Suprapubic skin (tissue), 4 donors: ENCODE measurements at regions not wholly inside any gene's neighbourhood (a gene's known extent, or its start where the extent isn't known, plus 50 kb on each side); places are given as distances from the start of the nearest gene placed in this dataset.

ENCODE experiments used
- DNase-seq, 2 donors: peaks; one replicate each; pipeline ENCODE4 v3.0.0-alpha.2; 2019; ENCODE audit warnings: low spot score in 2 of 2
- H3K27ac ChIP-seq: fragments of 200-600 bp; sonication (generic); one replicate; pipeline ENCODE4 v1.5.1; 2019
- H3K27me3 ChIP-seq: fragments of 200-600 bp; sonication (generic); one replicate; pipeline ENCODE4 v1.5.1; 2019
- H3K36me3 ChIP-seq: fragments of 200-600 bp; sonication (generic); one replicate; pipeline ENCODE4 v1.5.1; 2019
- H3K4me1 ChIP-seq: fragments of 200-600 bp; sonication (generic); one replicate; pipeline ENCODE4 v1.5.1; 2019
- H3K4me3 ChIP-seq: fragments of 200-600 bp; sonication (generic); one replicate; pipeline ENCODE4 v1.5.1; 2019; ENCODE audit warnings: mild to moderate bottlenecking
- H3K9me3 ChIP-seq: fragments of 200-600 bp; sonication (generic); one replicate; pipeline ENCODE4 v1.5.1; 2019
- EP300 ChIP-seq: sonication (generic); formaldehyde crosslinking; IDR thresholded peaks from one replicate; pipeline ENCODE4 v1.6.1; 2017; ENCODE audit warnings: antibody characterized with exemption
- POLR2A ChIP-seq, 2 donors: fragments of 450-650 bp; IDR thresholded peaks; one replicate each; pipeline ENCODE4 v1.6.1; 2017; ENCODE audit warnings: antibody characterized with exemption in 2 of 2, mild to moderate bottlenecking in 2 of 2, moderate library complexity in 2 of 2
- POLR2AphosphoS5 ChIP-seq, 3 donors: sonication (generic); formaldehyde crosslinking; IDR thresholded peaks; one replicate each; pipeline ENCODE4 v1.6.1; 2017; ENCODE audit warnings: antibody characterized with exemption in 3 of 3
- WGBS: methylation state at CpG from one replicate; pipeline ENCODE4 v1.1.5; 2018; 5-methylcytosine and 5-hydroxymethylcytosine counted together
- TF ChIP-seq, protein P1 (sequence below), 2 donors: fragments of 200-600 bp in 1 of 2; fragments of 450-650 bp in 1 of 2; sonication (generic) in 1 of 2; IDR thresholded peaks; one replicate each; pipeline ENCODE4 v1.5.1; 2016 to 2019; ENCODE audit warnings: antibody characterized with exemption in 2 of 2, mild to moderate bottlenecking in 1 of 2, moderate library complexity in 1 of 2

DNA sequence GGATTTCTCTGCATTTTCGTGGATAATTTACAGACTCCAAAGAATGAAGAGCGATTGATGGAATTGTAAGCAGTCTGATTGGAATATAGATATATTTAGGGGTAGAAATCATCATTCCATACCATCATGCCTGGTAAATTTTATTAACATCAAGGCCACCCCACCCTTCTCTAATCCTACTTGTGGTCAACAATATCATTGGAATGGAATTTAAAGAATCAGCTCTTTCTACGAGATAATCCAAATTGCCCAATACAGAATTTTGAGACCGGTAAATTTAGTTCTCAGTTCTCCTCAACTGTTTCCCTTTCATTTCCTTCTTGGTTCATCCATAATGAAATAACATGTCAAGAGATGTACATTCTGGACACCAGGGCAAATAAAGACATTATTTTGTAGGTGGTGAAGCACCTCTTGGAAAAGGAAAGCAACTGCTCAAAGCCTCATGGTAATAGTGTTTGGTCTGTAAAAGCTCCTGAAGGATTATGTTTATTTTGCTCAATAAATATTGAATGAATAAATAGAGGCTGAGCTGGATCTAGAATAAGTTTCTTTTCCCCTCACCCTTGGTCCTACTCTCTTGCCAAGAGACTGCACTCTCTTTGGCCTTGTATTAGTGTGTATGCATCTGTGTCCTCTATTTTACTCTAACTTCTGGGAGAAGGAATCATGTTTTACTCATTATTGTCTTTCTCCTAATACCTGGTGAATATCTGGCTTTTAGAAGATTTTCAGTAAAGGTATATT is 133.7 kb upstream of the BCL6 start:
- Histone ChIP-seq H3K4me3 (no peak overlapping the region), H3K9me3 (no peaks in the 10 kb centered on the region), H3K27ac (no peak overlapping the region), H3K36me3 (no peaks in the 10 kb centered on the region), H3K27me3 (no peaks in the 10 kb centered on the region), H3K4me1 (peaks cover 5% of the 10 kb centered on the region)
- TF ChIP-seq POLR2AphosphoS5 (IDR thresholded peaks at IDR 0.05) (no peak), EP300 (no peak), POLR2A (IDR thresholded peaks at IDR 0.05) (no peak)
- TF ChIP-seq, protein P1, sequence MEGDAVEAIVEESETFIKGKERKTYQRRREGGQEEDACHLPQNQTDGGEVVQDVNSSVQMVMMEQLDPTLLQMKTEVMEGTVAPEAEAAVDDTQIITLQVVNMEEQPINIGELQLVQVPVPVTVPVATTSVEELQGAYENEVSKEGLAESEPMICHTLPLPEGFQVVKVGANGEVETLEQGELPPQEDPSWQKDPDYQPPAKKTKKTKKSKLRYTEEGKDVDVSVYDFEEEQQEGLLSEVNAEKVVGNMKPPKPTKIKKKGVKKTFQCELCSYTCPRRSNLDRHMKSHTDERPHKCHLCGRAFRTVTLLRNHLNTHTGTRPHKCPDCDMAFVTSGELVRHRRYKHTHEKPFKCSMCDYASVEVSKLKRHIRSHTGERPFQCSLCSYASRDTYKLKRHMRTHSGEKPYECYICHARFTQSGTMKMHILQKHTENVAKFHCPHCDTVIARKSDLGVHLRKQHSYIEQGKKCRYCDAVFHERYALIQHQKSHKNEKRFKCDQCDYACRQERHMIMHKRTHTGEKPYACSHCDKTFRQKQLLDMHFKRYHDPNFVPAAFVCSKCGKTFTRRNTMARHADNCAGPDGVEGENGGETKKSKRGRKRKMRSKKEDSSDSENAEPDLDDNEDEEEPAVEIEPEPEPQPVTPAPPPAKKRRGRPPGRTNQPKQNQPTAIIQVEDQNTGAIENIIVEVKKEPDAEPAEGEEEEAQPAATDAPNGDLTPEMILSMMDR (IDR thresholded peaks at IDR 0.05): no peak
- no peak for DNase-seq
- WGBS: 63% methylated on average over 4 of the region's 4 CpGs

DNA sequence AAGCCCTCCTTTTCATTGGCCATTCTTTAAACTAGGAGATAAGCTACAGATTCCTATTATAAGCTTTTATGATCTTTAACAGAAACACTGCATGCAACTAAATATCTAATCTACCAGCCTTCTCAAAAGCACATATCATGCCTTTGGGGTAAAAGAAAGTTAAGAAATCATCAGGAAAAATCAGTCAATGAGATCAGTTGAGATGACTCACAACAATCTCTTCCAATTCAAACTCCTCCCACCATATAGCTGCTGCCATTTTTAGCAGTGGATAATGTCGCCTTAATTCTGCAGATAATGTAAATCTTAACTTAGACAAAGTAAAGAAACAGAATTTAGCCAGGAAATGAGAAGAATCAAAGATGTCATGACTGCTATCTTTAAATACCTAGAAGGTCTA is 135.2 kb upstream of the BCL6 start:
- Histone ChIP-seq H3K4me3 (no peak overlapping the region), H3K36me3 (no peaks in the 10 kb centered on the region), H3K27ac (no peak overlapping the region), H3K9me3 (no peaks in the 10 kb centered on the region), H3K4me1 (peaks cover 5% of the 10 kb centered on the region), H3K27me3 (no peaks in the 10 kb centered on the region)
- WGBS: 59% methylated on average over 1 of the region's 1 CpG
- TF ChIP-seq EP300 (no peak), POLR2AphosphoS5 (IDR thresholded peaks at IDR 0.05) (no peak), POLR2A (IDR thresholded peaks at IDR 0.05) (no peak)
- TF ChIP-seq, protein P1 (IDR thresholded peaks at IDR 0.05): no peak
- DNase-seq: no peak

DNA sequence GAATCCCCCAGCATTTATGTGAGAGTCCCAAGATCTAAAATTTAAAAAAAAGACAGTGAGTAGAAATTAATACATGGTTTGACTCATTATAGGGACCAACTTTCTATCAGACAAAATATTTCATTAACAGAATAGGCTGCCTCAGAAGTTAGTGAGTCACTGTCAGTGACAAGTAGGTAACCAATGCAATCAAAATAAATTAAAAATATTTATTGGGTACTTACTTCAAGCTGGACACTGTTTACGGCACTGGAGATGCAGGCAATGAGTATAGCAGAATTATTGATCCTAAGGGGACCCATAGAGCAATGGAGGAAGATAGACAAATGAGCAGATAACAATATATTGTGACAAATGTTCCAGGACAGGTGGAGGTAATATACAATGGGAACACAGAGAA is 135.6 kb upstream of the BCL6 start:
- Histone ChIP-seq H3K27me3 (no peaks in the 10 kb centered on the region), H3K36me3 (no peaks in the 10 kb centered on the region), H3K9me3 (no peaks in the 10 kb centered on the region), H3K4me3 (no peak overlapping the region), H3K27ac (no peak overlapping the region), H3K4me1 (peaks cover 5% of the 10 kb centered on the region)
- TF ChIP-seq EP300: no peak
- TF ChIP-seq POLR2A (IDR thresholded peaks at IDR 0.05): no peak
- WGBS: 94% methylated on average over 1 of the region's 1 CpG
- no peak for DNase-seq

DNA sequence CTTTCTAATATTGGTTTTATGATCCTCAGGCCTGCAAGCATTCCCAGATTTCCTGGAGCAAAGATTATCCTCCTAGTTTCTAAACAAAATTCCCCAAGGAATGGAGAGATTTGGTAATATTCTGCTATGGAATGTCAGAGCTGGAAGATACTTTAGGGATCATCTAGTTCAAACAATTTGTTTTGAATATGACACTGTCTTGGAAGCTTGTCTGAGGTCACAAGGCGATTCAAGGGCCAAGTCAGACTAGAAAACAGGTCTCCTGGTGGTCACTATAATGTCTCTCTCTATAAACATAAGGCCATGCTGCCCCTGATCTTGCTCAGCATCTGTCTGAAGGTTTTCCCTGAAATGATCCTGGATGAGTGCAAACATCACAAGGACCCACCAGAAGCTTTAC is 143.4 kb upstream of the BCL6 start:
- 92% methylated on average over 1 of the region's 1 CpG for WGBS
- Histone ChIP-seq H3K27ac (peak overlapping the region; percentile 27), H3K27me3 (no peaks in the 10 kb centered on the region), H3K4me1 (peaks cover 16% of the 10 kb centered on the region), H3K4me3 (no peak overlapping the region), H3K9me3 (no peaks in the 10 kb centered on the region), H3K36me3 (no peaks in the 10 kb centered on the region)
- TF ChIP-seq POLR2AphosphoS5 (IDR thresholded peaks at IDR 0.05): no peak
- TF ChIP-seq, protein P1 (IDR thresholded peaks at IDR 0.05): no peak
- no peak for TF ChIP-seq POLR2A (IDR thresholded peaks at IDR 0.05)
- TF ChIP-seq EP300: no peak
- no peak for DNase-seq

DNA sequence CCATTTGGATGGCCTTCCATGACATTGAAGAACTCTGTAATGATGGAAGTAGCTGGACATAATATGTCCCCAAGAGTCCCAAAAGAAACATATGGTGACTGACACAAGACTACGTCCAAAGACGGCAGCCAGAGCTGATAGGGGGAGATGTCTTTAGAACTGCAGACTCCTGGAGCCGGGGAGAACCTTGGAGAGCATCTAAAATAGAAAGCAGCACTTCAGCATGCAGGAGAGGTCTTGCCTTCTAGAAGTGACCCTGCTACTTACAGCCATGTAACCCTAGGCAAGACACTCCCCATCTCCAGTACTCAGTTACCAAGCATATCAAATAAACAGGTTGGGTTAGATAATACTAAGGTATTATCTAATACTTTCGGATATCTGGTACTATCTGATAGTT is 143.8 kb upstream of the BCL6 start:
- 95% methylated on average over 4 of the region's 4 CpGs for WGBS
- H3K27ac ChIP-seq: peak overlapping the region; percentile 27

More for the DNA sequence above, 143.8 kb upstream of the BCL6 start:
- Histone ChIP-seq H3K36me3 (no peaks in the 10 kb centered on the region), H3K4me3 (no peak overlapping the region), H3K4me1 (peaks cover 16% of the 10 kb centered on the region), H3K9me3 (no peaks in the 10 kb centered on the region), H3K27me3 (no peaks in the 10 kb centered on the region)
- TF ChIP-seq EP300: no peak
- TF ChIP-seq POLR2A (IDR thresholded peaks at IDR 0.05): no peak
- TF ChIP-seq, protein P1 (IDR thresholded peaks at IDR 0.05): no peak
- TF ChIP-seq POLR2AphosphoS5 (IDR thresholded peaks at IDR 0.05): no peak
- DNase-seq: no peak
